Mesenchymal stem cell (in vitro differentiated cells and primary cell): ENCODE measurements at regions not wholly inside any gene's neighbourhood (a gene's known extent, or its start where the extent isn't known, plus 50 kb on each side); places are given as distances from the start of the nearest gene placed in this dataset.

Source experiments
- DNase-seq: peaks from one replicate; pipeline ENCODE4 v3.0.0-alpha.2; 2013
- H2AFZ ChIP-seq: one replicate; pipeline ENCODE4 v1.6.1; 2013; ENCODE audit warnings: low read depth, mild to moderate bottlenecking, control low read depth, inconsistent platforms, low read length, moderate library complexity
- H2AK5ac ChIP-seq: 2 replicates; pipeline ENCODE4 v1.6.1; 2013; ENCODE audit warnings: low read length, moderate library complexity, mild to moderate bottlenecking, inconsistent platforms; ENCODE audit not compliant: severe bottlenecking
- H2BK120ac ChIP-seq: one replicate; pipeline ENCODE4 v1.6.1; 2013; ENCODE audit warnings: low read depth, mild to moderate bottlenecking, inconsistent platforms, low read length, moderate library complexity
- H2BK12ac ChIP-seq, 2 experiments: one replicate each; pipeline ENCODE4 v1.6.1; 2013; ENCODE audit warnings: inconsistent platforms in 2 of 2, low read length in 2 of 2, mild to moderate bottlenecking in 2 of 2, moderate library complexity in 2 of 2, control low read depth in 1 of 2
- H2BK15ac ChIP-seq: one replicate; pipeline ENCODE4 v1.6.1; 2013; ENCODE audit warnings: mild to moderate bottlenecking, low read depth, inconsistent platforms; ENCODE audit not compliant: poor library complexity, severe bottlenecking
- H2BK5ac ChIP-seq: 2 replicates; pipeline ENCODE4 v1.6.1; 2013; ENCODE audit warnings: low read depth, mild to moderate bottlenecking, low read length, control low read depth, inconsistent platforms; ENCODE audit not compliant: poor library complexity, severe bottlenecking
- H3K14ac ChIP-seq, 2 experiments: one replicate each; pipeline ENCODE4 v1.6.1; 2013; ENCODE audit warnings: inconsistent platforms in 2 of 2, low read length in 2 of 2, control low read depth in 1 of 2, mild to moderate bottlenecking in 1 of 2, moderate library complexity in 1 of 2
- H3K18ac ChIP-seq, 2 experiments: one replicate each; pipeline ENCODE4 v1.6.1; 2013; ENCODE audit warnings: inconsistent platforms in 2 of 2, low read length in 2 of 2, control low read depth in 1 of 2, low read depth in 1 of 2, mild to moderate bottlenecking in 1 of 2
- H3K23ac ChIP-seq, 2 experiments: one replicate each; pipeline ENCODE4 v1.6.1; 2013; ENCODE audit warnings: inconsistent platforms in 2 of 2, low read length in 2 of 2, mild to moderate bottlenecking in 2 of 2, moderate library complexity in 2 of 2, control low read depth in 1 of 2
- H3K27ac ChIP-seq: 2 replicates; pipeline ENCODE4 v1.5.1; 2013; ENCODE audit warnings: mild to moderate bottlenecking, moderate library complexity, low read length, control low read depth, inconsistent platforms; ENCODE audit not compliant: poor library complexity, severe bottlenecking
- H3K27me3 ChIP-seq, 2 experiments: 2 replicates each; pipeline versions ENCODE4 v1.6.1 to v1.7.0; 2013; ENCODE audit warnings: low read length in 2 of 2, mild to moderate bottlenecking in 2 of 2, moderate library complexity in 2 of 2, control low read depth in 1 of 2, inconsistent platforms in 1 of 2; ENCODE audit not compliant: control insufficient read depth in 1 of 2, insufficient read depth in 1 of 2
- H3K36me3 ChIP-seq, 2 experiments: 2 replicates each; pipeline versions ENCODE4 v1.6.1 to v1.7.0; 2013; ENCODE audit warnings: low read length in 2 of 2, control low read depth in 1 of 2, inconsistent platforms in 1 of 2, low read depth in 1 of 2, mild to moderate bottlenecking in 1 of 2; ENCODE audit not compliant: insufficient read depth in 2 of 2, control insufficient read depth in 1 of 2
- H3K4ac ChIP-seq, 2 experiments: one replicate each; pipeline ENCODE4 v1.6.1; 2013; ENCODE audit warnings: inconsistent platforms in 2 of 2, low read length in 2 of 2, mild to moderate bottlenecking in 2 of 2, moderate library complexity in 2 of 2, control low read depth in 1 of 2, low read depth in 1 of 2
- H3K4me1 ChIP-seq: 2 replicates; pipeline ENCODE4 v1.6.1; 2013; ENCODE audit warnings: low read depth, low read length, control low read depth; ENCODE audit not compliant: control insufficient read depth, insufficient read depth
- H3K4me2 ChIP-seq: 2 replicates; pipeline ENCODE4 v1.6.1; 2013; ENCODE audit warnings: low read length, mild to moderate bottlenecking, inconsistent platforms; ENCODE audit not compliant: poor library complexity, severe bottlenecking
- H3K4me3 ChIP-seq, 2 experiments: 2 replicates each; pipeline versions ENCODE4 v1.5.1 to v1.7.0; 2013; ENCODE audit warnings: low read length in 2 of 2, mild to moderate bottlenecking in 2 of 2, control low read depth in 1 of 2, low read depth in 1 of 2; ENCODE audit not compliant: insufficient read depth in 1 of 2
- H3K79me1 ChIP-seq: replicated peaks from 2 replicates; pipeline ENCODE4 v1.6.1; 2013; ENCODE audit warnings: mild to moderate bottlenecking, control low read depth, low read length, inconsistent platforms; ENCODE audit not compliant: poor library complexity, severe bottlenecking
- H3K9ac ChIP-seq: 2 replicates; pipeline ENCODE4 v1.7.0; 2013; ENCODE audit warnings: mild to moderate bottlenecking, low read length, moderate library complexity
- H3K9me3 ChIP-seq: 2 replicates; pipeline ENCODE4 v1.7.0; 2013; ENCODE audit warnings: mild to moderate bottlenecking, low read length; ENCODE audit not compliant: control insufficient read depth
- H4K8ac ChIP-seq: one replicate; pipeline ENCODE4 v1.6.1; 2013; ENCODE audit warnings: inconsistent platforms, mild to moderate bottlenecking, low read length, moderate library complexity
- H4K91ac ChIP-seq: one replicate; pipeline ENCODE4 v1.6.1; 2013; ENCODE audit warnings: mild to moderate bottlenecking, low read length, inconsistent platforms
- WGBS: methylation state at CpG from one replicate; pipeline ENCODE4 v1.1.7; 2013; ENCODE audit warnings: mixed read lengths; 5-methylcytosine and 5-hydroxymethylcytosine counted together

GRCh38 chr4:187236209-187236890 is 512.7 kb upstream of the FAT1 start:
- Histone ChIP-seq H2AFZ (no peak overlapping the region), H3K27ac (peak overlapping the region; percentile 74), H4K91ac (no peak overlapping the region), H2BK15ac (no peak overlapping the region), H3K4ac (no peak overlapping the region), H2BK120ac (no peak overlapping the region), H3K18ac (no peak overlapping the region), H4K8ac (no peak overlapping the region), H3K9ac (no peak overlapping the region), H3K23ac (no peak overlapping the region), H3K27me3 (no peaks in the 10 kb centered on the region), H3K79me1 (no peaks in the 10 kb centered on the region), H3K4me1 (peaks cover 9% of the 10 kb centered on the region), H3K4me3 (no peak overlapping the region), H3K9me3 (no peaks in the 10 kb centered on the region), H2BK12ac (no peak overlapping the region), H3K36me3 (no peaks in the 10 kb centered on the region), H2AK5ac (no peak overlapping the region), H3K4me2 (no peak overlapping the region), H2BK5ac (peak overlapping the region; percentile 52), H3K14ac (no peak overlapping the region)
- peak; percentile 28 for DNase-seq
- 100% methylated on average over 1 of the region's 4 CpGs for WGBS

- Histone ChIP-seq H3K4me1 (peaks cover 9% of the 10 kb centered on the region), H2AK5ac (no peak overlapping the region), H2BK12ac (no peak overlapping the region), H3K14ac (no peak overlapping the region), H2BK5ac (no peak overlapping the region), H3K36me3 (no peaks in the 10 kb centered on the region), H2BK120ac (no peak overlapping the region), H3K79me1 (no peaks in the 10 kb centered on the region), H3K27me3 (no peaks in the 10 kb centered on the region), H3K9me3 (peaks cover 6% of the 10 kb centered on the region), H4K91ac (no peak overlapping the region), H4K8ac (no peak overlapping the region), H3K4me3 (no peak overlapping the region), H3K4me2 (no peak overlapping the region), H3K27ac (no peak overlapping the region), H2BK15ac (no peak overlapping the region), H3K9ac (no peak overlapping the region), H3K4ac (no peak overlapping the region), H2AFZ (no peak overlapping the region), H3K23ac (no peak overlapping the region), H3K18ac (no peak overlapping the region)
- DNase-seq = no peak
Observed at GRCh38 chr4:187238646-187239045, 515.0 kb upstream of the FAT1 start.

GRCh38 chr4:187251896-187252295 is 528.2 kb upstream of the FAT1 start:
- 88% methylated on average over 2 of the region's 4 CpGs for WGBS
- Histone ChIP-seq H3K4me1 (no peaks in the 10 kb centered on the region), H3K4me3 (no peak overlapping the region), H3K9ac (no peak overlapping the region), H3K4me2 (no peak overlapping the region), H3K36me3 (no peaks in the 10 kb centered on the region), H2BK12ac (no peak overlapping the region), H4K91ac (no peak overlapping the region), H2BK120ac (no peak overlapping the region), H3K23ac (no peak overlapping the region), H4K8ac (no peak overlapping the region), H3K18ac (no peak overlapping the region), H2AK5ac (no peak overlapping the region), H3K27me3 (no peaks in the 10 kb centered on the region), H3K14ac (no peak overlapping the region), H3K9me3 (no peaks in the 10 kb centered on the region), H3K79me1 (no peaks in the 10 kb centered on the region), H2BK15ac (no peak overlapping the region), H2AFZ (no peak overlapping the region), H3K27ac (no peak overlapping the region), H2BK5ac (no peak overlapping the region), H3K4ac (no peak overlapping the region)
- peak; percentile 22 for DNase-seq

GRCh38 chr4:187256897-187257296 is 533.2 kb upstream of the FAT1 start:
- H3K36me3 ChIP-seq = no peaks in the 10 kb centered on the region
- no peak overlapping the region for H3K4me2 ChIP-seq
- H2BK12ac ChIP-seq = no peak overlapping the region
- H2AK5ac ChIP-seq = no peak overlapping the region
- no peak overlapping the region for H2BK15ac ChIP-seq
- no peak overlapping the region for H3K27ac ChIP-seq
- H3K27me3 ChIP-seq = no peaks in the 10 kb centered on the region
- no peak for DNase-seq
- no peak overlapping the region for H4K8ac ChIP-seq
- no peak overlapping the region for H4K91ac ChIP-seq
- H2BK120ac ChIP-seq = no peak overlapping the region
- H3K9ac ChIP-seq = no peak overlapping the region
- no peak overlapping the region for H3K4me3 ChIP-seq
- H3K4me1 ChIP-seq = no peaks in the 10 kb centered on the region
- no peaks in the 10 kb centered on the region for H3K9me3 ChIP-seq
- H3K79me1 ChIP-seq = no peaks in the 10 kb centered on the region
- H2AFZ ChIP-seq = no peak overlapping the region
- H3K23ac ChIP-seq = no peak overlapping the region
- H3K4ac ChIP-seq = no peak overlapping the region
- WGBS = 67% methylated on average over 5 of the region's 6 CpGs
- no peak overlapping the region for H3K18ac ChIP-seq
- H3K14ac ChIP-seq = no peak overlapping the region
- H2BK5ac ChIP-seq = no peak overlapping the region
